HG03520 (cell line): ENCODE measurements at regions not wholly inside any gene's neighbourhood (a gene's known extent, or its start where the extent isn't known, plus 50 kb on each side); places are given as distances from the start of the nearest gene placed in this dataset.
"Not testable (repeated sequence)": the region's sequence is repeated elsewhere in the genome, so short reads cannot be mapped to it uniquely, and the experiment has no call there.

Experiments used
- ATAC-seq: cut with Tn5 transposase; IDR thresholded peaks from one replicate; pipeline ENCODE4 v1.9.1; 2021; ENCODE audit warnings: mild to moderate bottlenecking, moderate library complexity; ENCODE audit not compliant: unreplicated experiment

DNA sequence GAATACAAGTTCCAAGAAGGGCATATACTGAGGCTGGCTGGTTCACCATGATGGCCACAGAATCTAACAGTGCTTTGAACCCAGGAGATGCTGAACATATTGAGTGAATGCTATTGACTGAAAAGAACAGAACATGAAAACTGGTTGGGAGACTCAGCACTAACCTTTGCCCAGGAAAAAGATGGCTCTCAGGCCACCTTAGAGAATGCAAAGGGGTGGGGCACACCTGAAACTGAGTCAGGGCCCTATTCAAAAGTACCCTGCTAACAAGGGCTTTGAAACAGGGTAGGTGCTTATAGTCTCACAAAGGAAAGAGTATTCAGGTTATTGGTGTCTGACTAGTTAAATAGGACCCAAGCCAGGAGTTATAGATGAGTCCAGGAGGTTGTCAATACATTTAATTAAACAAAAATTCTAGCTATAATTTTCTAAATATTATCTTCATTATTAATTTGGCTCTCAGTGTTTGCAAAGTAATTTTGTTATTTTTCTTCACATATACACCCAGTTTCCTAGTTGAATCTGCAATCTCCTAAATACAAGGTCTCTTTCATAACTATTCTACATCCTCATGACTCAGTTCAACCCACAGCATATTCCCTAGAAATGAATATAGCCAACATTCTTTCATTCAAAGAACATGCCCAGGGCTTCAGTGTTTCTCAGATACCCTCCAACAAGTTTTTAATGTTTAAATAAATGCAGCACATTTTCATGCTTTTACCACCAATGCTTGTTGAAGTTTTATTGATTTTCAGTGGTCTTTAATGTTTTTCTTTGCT is 144.2 kb upstream of the RAPGEF2 start:
- ATAC-seq, result no peak

DNA sequence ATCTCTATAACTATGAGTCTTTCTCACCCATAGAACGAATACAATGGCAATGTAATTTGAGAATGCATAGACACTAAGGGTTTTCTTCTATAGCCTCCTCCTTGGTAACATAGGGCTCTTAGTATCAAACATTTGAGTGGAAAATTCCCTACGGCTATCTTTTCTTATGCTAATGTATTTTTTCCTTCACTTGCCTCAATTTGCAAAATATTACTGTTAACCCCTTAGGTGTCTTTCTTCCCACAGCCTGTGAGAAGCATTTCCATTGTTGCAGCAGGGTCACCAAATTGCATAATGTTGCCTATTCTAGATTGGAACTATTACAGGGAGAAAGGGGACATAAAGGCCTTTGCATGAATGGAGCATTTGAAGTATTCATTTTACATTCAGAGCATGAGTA is 140.5 kb upstream of the RAPGEF2 start:
- no peak for ATAC-seq

GRCh38 chr4:158963282-158963681 is 139.6 kb upstream of the RAPGEF2 start:
- ATAC-seq, result not testable (repeated sequence)

DNA sequence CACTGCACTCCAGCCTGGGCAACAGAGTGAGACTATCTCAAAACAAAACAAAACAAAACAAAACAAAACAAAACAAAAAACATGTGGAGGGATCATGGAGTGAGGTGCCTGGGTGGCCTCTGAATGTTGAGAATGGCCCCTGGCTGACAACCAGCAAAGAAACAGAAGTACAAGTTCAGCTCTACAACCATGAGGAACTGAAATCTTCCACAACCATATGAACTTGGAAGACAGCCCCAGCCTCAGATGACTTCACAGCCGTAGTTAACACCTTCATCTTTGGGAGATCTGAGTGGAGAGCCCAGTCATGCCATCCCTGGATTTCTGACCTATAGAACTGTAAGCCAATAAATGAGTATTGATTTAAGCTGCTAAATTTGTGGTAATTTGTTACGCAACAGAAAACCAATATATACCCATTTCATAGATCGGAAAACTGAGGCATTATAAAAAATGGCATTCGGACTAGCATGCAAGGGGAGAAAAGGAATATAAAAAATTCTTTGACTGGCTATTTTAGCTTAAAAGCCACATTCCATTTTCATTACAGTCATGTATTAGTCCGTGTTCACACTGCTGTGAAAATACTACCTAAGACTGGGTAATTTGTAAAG is 138.7 kb upstream of the RAPGEF2 start:
- no peak for ATAC-seq

GRCh38 chr4:158964728-158965124 is 138.2 kb upstream of the RAPGEF2 start:
- ATAC-seq, result no peak

GRCh38 chr4:158965226-158965625 is 137.7 kb upstream of the RAPGEF2 start:
- ATAC-seq, result no peak

- no peak for ATAC-seq
Observed at GRCh38 chr4:158966091-158966490, 136.8 kb upstream of the RAPGEF2 start.

DNA sequence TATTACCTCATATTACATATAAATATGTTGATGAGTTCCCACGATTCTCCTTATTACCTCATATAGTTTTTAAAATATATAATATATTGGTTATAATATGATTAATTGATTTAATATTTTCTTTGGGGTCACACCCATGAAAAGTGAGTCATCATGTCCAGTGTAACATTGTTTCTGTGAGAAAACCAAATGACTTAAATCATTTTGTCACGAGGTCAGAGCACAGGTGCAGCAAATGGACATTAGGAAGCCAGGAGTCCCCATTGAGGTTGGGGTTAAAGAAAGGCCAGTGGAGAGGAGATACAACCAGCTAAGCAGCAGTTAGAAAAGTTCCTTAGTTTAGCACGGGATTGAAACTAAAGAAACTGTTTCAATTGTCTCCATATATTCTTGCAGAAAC is 133.9 kb upstream of the RAPGEF2 start:
- ATAC-seq, result no peak

DNA sequence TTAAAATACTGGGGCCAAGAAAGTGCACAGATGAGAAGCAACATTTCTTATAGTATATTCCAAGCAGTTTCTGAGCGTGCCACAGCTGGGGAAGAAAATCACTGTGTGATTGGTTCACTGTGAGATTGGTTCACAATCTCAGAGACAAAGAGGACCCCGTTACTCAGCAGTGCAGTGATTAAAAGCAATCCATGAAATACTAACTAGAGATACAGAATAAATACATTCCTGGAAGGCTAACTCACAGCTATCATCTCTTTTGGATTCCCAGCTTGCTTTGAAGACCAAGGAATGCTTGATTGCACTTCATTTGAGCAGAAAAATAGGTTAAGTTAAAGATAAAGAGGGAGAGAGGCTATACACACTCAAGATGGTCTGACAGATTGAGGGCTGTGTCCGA is 132.1 kb upstream of the RAPGEF2 start:
- no peak for ATAC-seq

DNA sequence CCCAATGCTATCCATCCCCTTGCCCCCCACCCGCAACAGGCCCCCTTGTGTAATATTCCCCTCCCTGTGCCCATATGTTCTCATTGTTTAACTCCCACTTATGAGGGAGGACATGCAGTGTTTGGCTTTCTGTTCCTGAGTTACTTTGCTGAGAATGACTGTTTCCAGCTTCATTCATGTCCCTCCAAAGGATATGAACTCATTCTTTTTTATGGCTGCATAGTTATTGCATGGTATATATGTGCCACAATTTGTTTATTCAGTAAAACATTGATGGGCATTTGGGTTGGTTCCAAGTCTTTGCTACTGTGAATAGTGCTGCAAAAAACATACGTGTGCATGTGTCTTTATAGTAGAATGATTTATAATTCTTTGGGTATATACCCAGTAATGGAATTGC is 128.4 kb upstream of the RAPGEF2 start:
- ATAC-seq, result not testable (repeated sequence)

- ATAC-seq, result not testable (repeated sequence)
Observed at GRCh38 chr4:158980711-158981110, 122.2 kb upstream of the RAPGEF2 start.

- no peak for ATAC-seq
Observed at GRCh38 chr4:158991534-158992155, 111.2 kb upstream of the RAPGEF2 start.

GRCh38 chr4:158993891-158994290 is 109.0 kb upstream of the RAPGEF2 start:
- ATAC-seq, result no peak

GRCh38 chr4:158995040-158995439 is 107.8 kb upstream of the RAPGEF2 start:
- no peak for ATAC-seq

DNA sequence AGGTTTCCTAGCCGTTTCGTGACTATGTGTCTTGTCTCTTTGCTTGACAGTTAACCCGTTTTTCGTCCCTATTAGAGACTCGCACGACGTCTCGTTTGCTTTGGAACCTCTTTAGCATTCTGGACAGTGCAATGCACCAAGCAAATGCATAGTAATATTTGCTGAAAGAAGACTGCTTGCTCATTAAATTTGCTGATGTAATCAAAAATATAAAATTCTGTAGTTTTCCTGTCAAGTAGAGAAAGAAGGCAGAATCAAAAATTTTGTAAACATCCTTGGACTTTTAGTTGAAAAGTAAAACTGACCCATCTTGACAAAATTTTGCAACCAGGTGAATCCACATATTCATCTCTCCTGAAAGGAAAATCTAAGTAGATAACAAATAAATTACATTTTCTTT is 106.9 kb upstream of the RAPGEF2 start:
- no peak for ATAC-seq

GRCh38 chr4:158996669-158997074 is 106.2 kb upstream of the RAPGEF2 start:
- no peak for ATAC-seq

DNA sequence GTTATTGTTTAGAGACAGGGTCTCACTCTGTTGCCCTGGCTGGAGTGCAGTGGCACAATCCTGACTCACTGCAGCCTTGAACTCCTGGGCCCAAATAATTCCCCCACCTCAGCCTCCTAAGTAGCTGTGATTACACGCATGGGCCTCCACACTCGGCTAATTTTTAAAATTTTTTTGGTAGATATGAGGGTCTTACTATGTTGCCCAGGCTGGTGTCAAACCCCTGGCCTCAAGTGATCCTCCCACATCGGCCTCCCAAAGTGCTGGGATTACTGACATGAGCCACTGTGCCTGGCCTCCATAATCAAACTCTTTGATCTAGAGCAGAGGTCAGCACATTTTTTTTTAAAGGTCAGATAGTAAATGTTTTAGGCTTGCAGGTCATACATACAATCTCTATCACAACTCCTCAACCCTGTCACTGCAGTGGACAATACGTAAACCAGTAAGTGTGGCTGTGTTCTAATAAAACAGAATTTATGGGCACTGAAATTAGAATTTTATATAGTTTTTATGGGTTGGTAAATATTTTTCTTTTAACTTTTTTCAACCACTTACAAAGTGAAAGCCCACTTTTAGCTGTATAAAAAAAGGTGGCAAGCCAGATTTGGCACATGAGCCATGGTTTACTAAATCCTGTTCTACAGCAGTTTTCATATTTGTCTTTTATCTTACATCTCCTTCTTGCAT is 105.1 kb upstream of the RAPGEF2 start:
- no peak for ATAC-seq

GRCh38 chr4:158998624-158999023 is 104.3 kb upstream of the RAPGEF2 start:
- ATAC-seq, result no peak

- no peak for ATAC-seq
Observed at GRCh38 chr4:158999166-158999682, 103.7 kb upstream of the RAPGEF2 start.

GRCh38 chr4:158999849-159000248 is 103.0 kb upstream of the RAPGEF2 start:
- ATAC-seq, result no peak

DNA sequence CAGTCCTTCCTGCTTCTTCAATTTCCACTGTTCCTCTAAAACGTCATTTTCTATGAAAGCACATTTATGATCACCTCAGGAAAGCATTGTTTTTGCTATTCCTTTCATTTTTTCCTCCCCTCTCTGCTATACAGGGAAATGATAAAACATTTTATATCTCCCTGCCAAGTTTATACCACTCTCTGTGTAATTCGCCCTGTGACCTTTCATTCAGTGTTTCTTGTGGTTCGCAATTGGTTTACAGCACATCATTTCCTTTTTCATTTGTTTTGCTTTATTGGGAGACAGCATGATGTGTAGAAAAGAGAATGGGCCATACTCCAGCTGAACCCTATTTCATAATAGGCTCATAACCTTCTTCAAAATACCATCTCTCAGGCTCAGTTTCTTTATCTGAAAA is 99.9 kb upstream of the RAPGEF2 start:
- ATAC-seq, result no peak
